Bone marrow (tissue), 2 donors: ENCODE measurements at regions not wholly inside any gene's neighbourhood (a gene's known extent, or its start where the extent isn't known, plus 50 kb on each side); places are given as distances from the start of the nearest gene placed in this dataset.

Experiments used
- DNase-seq, 2 donors: peaks; one replicate each; lab custom pipeline; 2025; lab: John Stamatoyannopoulos, UW

GRCh38 chr12:22740656-22741355, 115.8 kb downstream of the ETNK1 start:
- no peak for DNase-seq

- no peak for DNase-seq
Observed at GRCh38 chr12:22743700-22744099, 118.7 kb downstream of the ETNK1 start.

GRCh38 chr12:22744197-22744596, 119.2 kb downstream of the ETNK1 start:
- no peak for DNase-seq

GRCh38 chr12:22746720-22747119, 121.7 kb downstream of the ETNK1 start:
- no peak for DNase-seq

- DNase-seq: no peak
Observed at GRCh38 chr12:22755629-22756028, 130.7 kb downstream of the ETNK1 start.

GRCh38 chr12:22759769-22760674, 135.1 kb downstream of the ETNK1 start:
- no peak for DNase-seq

GRCh38 chr12:22765421-22766130, 140.6 kb downstream of the ETNK1 start:
- no peak for DNase-seq

GRCh38 chr12:22766911-22767420, 142.0 kb downstream of the ETNK1 start:
- no peak for DNase-seq

- no peak for DNase-seq
Observed at GRCh38 chr12:22781339-22781738, 156.4 kb downstream of the ETNK1 start.

- no peak for DNase-seq
Observed at GRCh38 chr12:22787557-22787956, 162.6 kb downstream of the ETNK1 start.

- no peak for DNase-seq
Observed at GRCh38 chr12:22788913-22789312, 163.9 kb downstream of the ETNK1 start.

- no peak for DNase-seq
Observed at GRCh38 chr12:22792138-22792537, 167.2 kb downstream of the ETNK1 start.

- DNase-seq: no peak
Observed at GRCh38 chr12:22794017-22794416, 169.0 kb downstream of the ETNK1 start.

GRCh38 chr12:22796941-22797630, 172.1 kb downstream of the ETNK1 start:
- DNase-seq: no peak

- no peak for DNase-seq
Observed at GRCh38 chr12:22797701-22798100, 172.7 kb downstream of the ETNK1 start.

- DNase-seq: no peak
Observed at GRCh38 chr12:22798116-22798515, 173.1 kb downstream of the ETNK1 start.

GRCh38 chr12:22799503-22799902, 174.5 kb downstream of the ETNK1 start:
- no peak for DNase-seq

- no peak for DNase-seq
Observed at GRCh38 chr12:22800332-22800731, 175.4 kb downstream of the ETNK1 start.

- no peak for DNase-seq
Observed at GRCh38 chr12:22802883-22803630, 178.1 kb downstream of the ETNK1 start.

- no peak for DNase-seq
Observed at GRCh38 chr12:22803725-22804124, 178.8 kb downstream of the ETNK1 start.

- no peak for DNase-seq
Observed at GRCh38 chr12:22808860-22809259, 183.9 kb downstream of the ETNK1 start.
